Islet of Langerhans (tissue), 1 donor: ENCODE measurements at regions not wholly inside any gene's neighbourhood (a gene's known extent, or its start where the extent isn't known, plus 50 kb on each side); places are given as distances from the start of the nearest gene placed in this dataset.
"Not testable (repeated sequence)": the region's sequence is repeated elsewhere in the genome, so short reads cannot be mapped to it uniquely, and the experiment has no call there.

Experiments used
- FAIRE-seq: peaks from one replicate; lab custom pipeline; 2011; peaks lifted over from hg19 to GRCh38; lab: Jason Lieb, UNC

DNA sequence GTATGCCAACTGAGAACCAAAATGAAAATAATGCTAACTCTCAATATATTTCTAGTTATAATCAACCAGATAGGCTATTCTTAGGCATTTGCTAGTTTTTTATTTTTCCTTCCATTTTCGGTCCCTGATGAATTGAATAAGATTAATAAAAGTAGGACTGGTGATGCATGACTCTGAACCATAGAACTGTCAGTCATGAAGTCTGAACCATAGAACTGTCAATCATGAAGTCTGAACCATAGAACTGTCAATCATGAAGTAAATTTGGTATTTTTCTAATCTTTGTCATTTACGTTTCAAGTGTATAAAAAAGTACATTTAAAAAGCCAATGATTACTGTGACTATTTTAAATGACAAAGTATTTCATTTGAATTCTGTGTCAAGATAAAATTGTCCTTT is 460.2 kb upstream of the NDST3 start:
- no peak for FAIRE-seq

DNA sequence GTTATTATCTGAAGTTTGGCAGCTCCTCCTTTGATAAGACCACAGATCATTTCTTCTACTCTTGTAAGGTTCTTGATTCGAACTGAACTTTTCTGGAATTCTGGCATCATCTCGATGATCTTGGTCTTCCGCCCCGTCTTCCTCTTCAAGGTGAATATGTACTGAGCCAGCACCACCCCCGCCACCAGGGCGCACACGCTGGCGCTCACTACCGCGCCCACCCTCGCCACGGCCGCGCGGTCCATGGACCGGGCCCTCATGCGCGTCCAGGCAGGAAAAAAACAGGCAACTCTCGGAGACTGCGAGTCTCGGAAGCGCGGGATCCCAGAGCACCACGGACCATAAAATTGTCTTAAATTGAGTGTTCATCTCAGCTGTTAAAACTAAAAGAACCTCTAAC is 458.4 kb upstream of the NDST3 start:
- FAIRE-seq, result no peak

DNA sequence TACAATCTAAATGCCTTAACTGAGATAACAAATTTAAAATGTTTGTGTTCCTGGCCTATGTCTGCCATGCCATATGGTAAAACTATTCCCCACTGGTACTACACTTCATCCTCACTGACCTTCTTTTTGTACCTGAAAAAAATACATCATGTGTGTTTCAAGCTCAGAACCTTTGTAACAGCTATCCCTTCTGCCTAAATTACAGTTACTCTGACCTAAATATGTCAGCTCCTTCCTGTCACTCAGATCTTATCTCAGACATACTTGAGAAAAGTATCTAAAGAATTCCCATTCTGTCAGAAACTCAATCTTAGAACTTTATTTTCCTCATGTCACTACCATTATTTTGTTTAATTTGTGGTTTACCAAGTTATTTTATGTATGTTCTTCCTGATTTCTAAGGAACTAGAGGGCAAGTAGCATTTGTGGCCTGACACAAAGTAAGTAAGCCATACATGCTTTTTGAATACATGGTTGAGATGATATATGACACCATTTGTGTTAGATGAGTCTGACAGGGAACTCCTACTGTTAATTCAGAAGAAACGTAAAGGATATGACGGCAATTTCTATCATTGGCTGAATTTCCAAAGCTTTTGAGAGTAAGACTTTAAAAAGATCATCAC is 456.5 kb upstream of the NDST3 start:
- FAIRE-seq, result no peak

DNA sequence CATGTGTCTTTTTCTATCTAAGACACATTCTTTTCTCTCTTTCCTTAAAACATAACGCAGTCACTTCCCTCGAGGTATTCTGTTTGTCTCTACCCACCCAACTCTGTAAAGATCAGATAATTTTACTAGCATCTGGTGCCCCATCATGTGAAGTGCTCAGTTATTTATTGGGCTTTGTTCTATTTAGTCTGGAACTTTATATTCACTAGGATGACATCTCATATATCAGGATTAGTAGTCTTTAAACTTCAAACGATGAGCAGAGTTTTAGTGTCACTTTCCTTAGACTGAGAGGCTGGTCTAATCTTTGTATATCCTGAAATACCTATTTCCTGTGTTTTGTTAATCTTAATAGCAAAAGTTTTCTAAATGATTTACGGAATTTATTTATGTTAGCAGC is 445.5 kb upstream of the NDST3 start:
- no peak for FAIRE-seq

DNA sequence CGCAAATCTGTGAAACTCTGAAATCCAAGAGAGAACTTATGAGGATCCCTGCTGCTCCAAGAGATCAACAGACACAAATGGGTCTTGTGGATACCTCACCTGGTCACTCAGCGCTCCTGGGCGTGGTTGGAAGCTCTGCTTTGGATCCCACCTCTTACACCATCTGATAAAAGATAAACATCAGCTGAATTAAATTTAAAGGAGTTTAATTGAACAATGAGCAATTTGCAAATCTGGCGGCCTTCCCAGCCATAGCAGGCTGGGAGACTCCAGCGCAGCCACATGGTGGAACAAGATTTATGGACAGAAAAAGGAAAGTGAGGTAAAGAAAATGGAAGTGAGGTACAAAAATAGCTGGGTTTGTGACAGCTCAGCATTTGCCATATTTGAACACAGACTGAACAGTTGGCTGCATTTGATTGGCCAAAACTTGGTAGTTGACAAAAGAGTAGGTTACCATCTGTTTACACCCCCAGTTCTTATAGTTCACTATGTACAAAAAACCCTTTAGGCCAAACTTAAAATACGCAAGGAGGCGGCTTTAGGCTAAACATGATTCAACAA is 437.3 kb upstream of the NDST3 start:
- FAIRE-seq, result no peak

DNA sequence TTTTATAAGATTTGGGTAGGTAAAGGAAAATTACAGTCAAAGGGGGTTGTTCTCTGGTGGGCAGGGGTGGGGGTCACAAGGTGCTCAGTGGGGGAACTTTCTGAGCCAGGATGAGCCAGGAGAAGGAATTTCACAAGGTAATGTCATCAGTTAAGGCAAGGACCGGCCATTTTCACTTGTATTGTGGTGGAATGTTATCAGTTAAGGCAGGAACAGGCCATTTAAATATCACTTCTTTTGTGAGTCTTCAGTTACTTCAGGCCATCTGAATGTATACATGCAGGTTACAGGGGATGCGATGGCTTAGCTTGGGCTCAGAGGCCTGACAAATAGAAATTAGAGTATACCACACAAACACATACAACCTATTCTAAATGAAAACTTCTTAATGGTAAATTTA is 434.9 kb upstream of the NDST3 start:
- FAIRE-seq, result not testable (repeated sequence)

DNA sequence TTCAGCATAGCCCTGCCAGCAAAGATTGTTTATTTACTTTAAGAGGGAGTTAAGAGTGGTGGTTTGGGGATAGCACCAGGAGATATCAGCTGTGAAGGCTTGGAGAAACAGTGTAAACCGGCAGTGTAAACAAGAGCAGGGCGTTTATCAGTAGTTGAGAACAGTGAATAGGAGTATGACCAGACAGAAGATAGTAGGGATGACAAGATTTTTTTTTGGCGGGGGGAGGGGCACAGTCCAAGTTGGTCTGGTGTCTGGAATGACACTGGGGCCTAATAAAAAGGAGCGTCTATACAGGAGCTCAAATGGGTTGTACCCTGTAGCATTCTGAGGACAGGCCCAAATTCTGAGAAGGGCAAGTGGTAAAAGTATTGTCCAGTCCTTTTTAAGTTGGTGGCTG is 433.4 kb upstream of the NDST3 start:
- FAIRE-seq, result not testable (repeated sequence)

DNA sequence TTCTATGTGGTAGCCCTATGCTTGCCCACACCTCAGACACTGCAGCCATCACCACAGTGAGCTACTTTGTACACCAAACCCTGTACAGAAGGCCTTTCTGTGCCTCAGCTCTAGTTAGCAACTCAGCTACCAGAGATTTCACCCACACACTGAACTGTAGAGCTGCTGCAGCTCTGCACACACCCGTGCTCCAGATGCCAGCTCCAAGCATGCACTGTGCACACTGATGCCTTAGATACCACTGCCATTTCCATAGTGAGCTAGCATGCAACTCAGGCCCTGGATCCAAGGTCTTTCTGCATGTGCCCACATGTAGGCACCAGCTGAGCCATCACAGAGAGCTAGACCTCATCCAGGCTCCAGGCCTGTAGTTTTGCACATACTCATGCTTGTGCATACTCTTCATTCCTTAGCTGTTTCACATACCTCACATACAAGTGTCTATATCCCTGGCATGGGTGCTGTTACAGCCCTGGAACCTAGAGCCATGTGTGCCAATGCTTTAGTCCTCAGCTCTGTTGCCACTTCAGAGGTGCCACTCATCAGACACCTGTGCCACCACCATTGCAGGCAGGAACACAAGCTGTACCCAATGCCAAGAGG is 423.5 kb upstream of the NDST3 start:
- no peak for FAIRE-seq

DNA sequence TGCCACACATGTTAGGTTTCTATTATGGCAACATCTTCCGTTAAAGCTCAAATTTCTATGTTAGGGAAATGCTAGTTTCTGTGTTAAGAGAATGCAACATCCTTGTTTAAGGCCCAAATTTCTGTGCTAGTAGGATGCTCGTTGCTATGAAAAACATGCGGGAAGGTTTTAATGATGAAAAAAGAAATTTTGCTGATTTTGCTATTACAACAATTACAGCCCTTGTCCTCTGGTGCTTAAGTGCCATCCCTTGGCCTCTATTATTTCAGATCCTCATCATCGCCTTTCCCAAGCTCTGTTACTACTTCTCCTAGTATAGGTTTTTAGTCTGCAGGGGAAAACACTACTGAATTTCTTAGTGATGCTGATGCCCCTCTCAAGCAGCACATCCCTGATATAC is 412.6 kb upstream of the NDST3 start:
- FAIRE-seq, result no peak

DNA sequence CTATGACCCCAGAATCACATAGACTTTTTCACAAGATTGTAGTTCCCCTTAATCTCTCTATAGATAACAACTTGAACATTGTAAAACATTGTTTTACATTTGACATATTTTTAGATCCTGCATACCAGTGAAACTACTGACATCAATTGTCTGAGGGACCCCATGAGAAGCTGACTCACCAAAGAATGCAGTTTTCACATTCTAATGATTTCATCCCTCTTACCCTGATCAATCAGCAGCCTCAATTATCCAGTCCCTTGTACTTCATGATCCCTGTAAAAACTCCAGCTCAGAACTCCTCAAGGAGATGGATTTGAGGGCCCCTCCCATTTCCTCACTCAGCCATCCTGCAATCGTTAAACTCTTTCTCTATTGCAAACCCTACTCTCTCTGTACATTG is 411.0 kb upstream of the NDST3 start:
- no peak for FAIRE-seq

DNA sequence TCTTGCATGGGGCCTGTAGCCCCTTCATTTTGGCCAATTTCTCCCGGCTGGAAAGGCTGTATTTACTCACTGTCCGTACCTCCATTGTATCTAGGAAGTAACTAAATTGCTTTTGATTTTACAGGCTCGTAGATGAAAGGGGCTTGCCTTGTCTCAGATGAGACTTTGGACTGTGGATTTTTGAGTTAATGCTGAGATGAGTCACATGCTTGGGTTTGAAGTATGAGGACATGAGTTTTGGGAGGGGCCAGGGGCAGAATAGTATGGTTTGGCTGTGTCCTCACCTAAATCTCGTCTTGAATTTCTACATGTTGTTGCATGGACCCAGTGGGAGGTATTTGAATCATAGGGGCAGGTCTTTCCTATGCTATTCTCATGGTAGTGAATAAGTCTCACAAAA is 407.6 kb upstream of the NDST3 start:
- no peak for FAIRE-seq

DNA sequence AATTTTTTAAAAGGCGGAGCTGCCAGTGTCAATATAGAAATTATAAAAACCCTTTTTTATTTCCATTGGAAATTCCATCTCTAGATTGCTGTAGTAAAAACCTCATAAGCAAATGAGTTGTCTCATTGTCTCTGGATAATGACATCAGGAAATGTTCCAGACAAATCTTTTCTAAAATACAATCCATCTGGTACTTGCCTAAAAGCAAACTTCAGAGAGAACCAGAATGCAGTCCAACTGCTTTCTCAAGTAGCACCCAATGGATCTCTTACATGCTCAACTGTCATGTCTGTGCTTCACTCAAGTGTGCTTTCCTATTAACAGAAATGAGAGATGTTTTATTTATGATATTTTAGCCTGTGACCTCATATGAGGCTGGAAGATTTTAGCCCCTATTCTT is 399.6 kb upstream of the NDST3 start:
- no peak for FAIRE-seq

DNA sequence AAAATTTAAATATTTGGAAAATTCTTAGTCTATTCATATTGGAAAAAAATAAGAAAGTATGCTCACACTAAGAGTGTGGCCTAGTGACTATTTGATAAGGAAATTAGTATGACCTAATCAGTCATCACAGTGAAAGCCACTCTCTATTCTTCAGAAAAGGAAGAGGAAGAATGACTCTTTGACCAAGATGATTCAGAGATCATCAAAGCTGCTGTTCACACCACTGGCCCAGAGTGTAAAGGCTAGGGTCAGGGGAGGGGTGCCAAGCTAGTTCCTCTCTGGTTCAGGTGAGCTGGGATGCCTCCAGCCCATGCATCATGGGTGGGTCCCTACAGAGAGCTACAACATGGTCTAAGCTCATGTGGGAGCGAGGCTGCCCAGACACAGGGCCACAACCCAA is 396.9 kb upstream of the NDST3 start:
- FAIRE-seq, result no peak

DNA sequence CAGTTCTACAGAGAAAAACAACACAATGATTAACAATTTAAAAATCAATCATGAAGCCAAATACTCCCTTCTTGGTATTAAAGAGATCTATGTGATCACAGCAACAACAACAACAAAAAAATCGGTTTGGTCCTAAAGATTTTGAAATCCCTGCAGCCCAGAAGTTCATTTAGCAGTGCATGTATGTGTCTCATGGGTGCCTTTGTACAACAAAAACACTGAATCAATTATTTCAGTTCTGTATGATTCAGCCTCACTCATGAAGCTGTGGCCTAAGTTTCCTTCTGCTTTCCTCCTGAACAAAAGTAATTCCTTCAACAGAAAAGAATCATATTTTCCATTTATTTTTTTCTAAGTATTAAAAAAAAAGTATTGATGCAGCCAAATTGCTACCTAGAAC is 393.4 kb upstream of the NDST3 start:
- no peak for FAIRE-seq

DNA sequence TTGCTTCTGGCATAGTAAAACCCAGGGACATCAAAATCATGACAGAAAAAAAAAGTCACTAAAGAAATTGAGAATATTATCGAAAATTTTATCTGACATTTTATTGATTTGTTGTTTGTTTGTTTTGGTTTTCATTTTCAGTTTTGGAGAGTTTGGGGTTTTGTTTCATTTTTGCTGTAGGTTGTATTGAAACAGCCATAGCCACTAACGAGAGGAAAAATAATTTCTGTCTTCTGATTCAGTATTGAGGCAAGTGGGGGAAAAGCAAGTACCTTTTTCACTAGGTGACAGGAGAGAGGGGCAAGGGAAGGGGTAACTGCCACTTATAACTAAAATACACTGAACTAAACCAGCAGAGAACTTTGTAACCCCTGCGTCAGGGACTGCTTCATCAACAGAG is 392.8 kb upstream of the NDST3 start:
- FAIRE-seq, result no peak

DNA sequence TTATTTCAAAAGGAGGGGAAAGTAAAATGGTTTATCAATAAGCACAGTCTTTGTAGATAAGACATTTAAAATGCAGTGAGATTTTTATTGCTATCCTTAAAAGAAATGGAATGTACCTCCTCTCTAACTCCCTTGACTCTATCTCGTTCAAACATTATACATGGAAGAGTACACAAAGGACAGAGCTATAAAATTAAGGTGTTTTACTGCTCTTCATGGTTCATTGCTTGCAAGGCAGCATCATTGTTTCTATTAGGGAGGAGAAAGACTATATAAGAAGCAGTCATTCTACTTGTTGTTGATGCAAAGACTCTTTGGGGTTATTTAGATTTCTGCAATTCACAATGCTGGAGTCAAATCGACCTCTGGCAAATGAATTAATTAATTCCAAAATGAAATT is 380.2 kb upstream of the NDST3 start:
- no peak for FAIRE-seq

DNA sequence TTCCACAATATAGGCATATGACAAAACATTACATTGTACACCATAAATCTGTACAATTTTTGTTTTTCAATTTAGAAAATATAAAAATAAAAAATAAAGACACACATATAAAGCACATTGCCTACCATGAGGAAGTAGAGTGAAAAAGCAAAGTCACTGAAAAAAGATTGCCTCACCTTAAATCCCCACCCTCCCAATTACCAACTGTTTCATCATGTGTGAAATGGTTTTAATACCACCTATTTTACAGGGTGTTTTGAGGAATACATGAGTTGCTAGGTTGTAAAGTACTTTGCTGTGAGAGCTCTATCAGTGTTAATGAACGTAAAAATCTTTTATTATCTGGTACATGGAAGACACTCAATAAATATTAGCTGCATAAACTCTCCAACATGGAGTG is 373.6 kb upstream of the NDST3 start:
- FAIRE-seq, result no peak

DNA sequence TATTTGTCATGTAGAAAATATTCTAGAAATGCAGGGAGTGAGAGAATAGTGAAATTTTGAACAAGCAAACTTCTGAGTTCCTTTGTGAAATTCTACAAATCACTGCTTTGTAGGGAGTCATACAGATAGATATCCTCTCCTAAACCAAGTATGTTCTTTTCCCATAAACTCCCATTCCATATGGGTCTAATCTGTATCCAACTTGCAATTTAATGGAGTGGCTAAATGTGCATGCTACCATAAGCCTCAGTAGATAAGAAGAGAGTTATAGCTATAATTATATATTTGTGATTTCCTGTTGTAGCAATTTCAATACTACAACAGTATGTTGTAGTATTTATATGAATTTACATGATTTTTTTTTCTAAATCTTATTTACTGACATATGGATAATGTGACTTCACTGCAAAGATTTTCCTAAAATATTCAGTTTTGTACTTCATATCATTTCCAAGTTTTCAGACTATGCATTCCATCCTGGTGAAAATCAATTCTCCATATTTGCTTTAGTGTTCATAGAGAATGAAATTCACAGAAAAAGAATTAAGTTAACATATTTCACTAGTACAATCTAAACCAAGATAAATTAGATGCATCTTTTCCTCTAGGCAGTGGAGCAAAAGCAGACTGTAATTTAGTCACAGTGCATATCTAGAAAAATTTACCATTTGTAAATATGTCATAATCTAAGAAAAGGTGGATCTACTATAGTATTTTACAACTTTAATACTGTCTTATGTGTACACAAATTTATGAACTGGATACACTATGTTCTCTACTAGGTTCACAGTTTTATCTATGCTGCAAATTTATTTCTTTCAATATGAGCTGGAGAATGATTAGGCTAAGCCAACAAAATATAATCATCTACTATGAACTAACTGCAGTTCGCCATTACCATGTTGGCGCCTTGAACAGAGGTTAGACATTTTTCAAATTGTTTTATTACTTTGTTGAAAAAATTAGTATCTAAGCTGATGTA is 372.9 kb upstream of the NDST3 start:
- no peak for FAIRE-seq

DNA sequence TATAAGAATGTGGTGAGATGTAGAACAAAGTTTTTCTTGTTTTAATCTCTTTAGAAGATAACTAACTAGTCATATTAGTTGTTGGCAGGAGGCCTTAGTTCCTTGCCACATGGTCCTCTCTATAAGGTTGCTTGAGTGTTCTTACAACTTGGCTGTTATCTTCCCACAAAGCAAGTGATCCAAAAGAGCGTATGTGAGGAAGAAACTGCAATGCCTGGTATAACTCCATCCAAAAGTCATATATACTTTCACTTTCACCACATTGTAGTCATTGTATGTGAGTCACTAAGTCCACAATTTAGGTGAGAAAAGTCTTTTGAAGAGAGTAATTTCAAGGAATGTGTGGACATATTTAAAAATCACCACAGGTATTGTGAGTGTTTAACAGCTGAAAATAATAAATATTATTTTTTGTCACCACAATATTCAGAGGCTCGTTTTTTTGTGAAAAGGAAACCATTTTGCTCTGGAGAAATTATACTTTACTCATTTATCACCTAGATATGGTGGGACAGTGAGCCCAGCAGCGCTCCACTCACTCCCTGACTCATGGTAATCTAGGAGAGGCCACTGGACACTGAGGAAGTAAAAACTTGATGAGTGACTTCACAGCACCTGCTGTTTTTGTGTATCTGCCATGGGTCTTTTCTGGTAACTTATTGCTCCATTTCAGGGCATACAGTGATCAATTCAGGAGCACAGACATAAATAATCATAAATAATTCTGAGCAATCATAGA is 369.4 kb upstream of the NDST3 start:
- no peak for FAIRE-seq

DNA sequence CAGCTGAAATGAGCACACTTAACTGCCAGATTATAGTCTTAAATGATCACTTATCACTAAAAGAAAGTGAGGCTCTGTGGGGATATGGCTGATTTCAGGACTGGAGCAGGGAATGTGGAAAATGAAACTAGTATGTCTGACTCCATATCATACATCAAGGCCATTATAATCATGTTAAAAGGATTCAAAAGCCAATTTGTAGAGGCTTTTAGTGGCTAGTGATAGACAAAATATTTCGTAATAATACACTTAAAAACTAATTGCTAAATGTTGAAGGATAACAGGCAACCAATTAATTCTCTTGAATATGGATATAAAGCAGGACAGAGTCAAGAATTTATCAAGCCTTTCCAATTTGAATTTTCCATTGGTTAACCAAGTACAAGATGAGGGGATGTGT is 358.1 kb upstream of the NDST3 start:
- FAIRE-seq, result no peak

DNA sequence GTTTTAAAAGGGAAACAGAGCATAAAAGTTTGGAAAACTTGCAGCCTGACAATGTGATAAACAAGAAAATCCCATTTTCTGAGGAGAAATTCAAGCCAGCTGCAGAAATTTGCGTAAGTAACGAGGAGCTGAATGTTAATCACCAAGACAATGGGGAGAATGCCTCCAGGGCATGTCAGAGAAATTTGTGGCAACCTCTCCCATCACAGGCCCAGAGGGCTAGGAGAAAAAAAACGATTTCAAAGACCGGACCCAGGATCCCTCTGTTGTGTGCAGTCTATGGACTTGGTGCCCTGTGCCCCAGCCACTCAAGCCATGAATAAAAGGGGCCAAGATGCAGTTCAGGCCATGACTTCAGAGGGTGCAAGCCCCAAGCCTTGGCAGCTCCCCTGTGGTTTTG is 355.4 kb upstream of the NDST3 start:
- no peak for FAIRE-seq

DNA sequence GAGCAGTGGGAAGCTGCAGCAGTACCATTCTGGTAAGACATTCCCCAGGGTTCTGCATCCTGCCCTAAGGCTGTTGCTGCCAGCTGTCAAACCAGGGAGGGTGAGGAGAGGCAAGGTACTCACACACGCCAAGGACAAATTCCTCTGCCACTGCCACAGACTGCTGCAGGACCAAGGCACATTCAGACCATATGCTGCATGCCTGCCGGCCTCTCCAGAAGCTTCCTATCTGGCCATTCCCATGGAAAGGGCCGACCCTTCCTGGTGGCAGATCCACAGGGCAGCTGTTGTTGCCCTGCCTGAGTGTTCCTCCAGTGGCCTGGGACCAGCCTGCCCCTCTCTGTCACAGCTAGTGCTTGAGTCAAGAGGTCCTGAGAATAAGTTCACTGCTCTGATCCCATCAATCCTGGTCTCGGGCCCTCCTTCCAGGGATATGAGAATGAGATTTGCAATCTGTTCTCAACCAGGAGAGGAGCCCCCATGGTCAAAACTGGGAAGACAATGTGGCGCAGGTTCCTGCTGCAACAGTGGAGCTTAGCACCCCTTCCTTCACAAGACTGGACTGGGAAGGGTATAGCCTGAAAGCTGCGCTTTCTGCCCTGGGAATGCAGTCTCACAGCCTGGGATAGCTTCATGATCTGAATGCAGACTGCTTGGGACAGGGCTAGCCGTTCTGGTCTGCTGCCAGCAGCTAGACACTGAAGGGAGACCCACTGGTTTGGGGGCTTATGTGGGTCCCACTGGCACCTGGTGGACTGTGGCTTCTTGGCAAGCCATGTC is 342.5 kb upstream of the NDST3 start:
- FAIRE-seq, result no peak
